H1 (cell line): ENCODE measurements at regions not wholly inside any gene's neighbourhood (a gene's known extent, or its start where the extent isn't known, plus 50 kb on each side); places are given as distances from the start of the nearest gene placed in this dataset.

Source experiments
- CHD7 ChIP-seq: fragments of 300-600 bp; sonication (generic); IDR thresholded peaks from 2 replicates; pipeline ENCODE4 v1.7.1; 2012; ENCODE audit warnings: low read length, moderate library complexity, mild to moderate bottlenecking, inconsistent platforms; ENCODE audit not compliant: insufficient replicate concordance
- EP300 ChIP-seq, 2 experiments: IDR thresholded peaks; 1 replicate in 1 of 2; 2 replicates in 1 of 2; pipeline ENCODE4 v1.6.1; 2011 to 2012; ENCODE audit warnings: low read depth in 2 of 2, low read length in 2 of 2, mild to moderate bottlenecking in 2 of 2, borderline replicate concordance in 1 of 2, inconsistent platforms in 1 of 2, moderate library complexity in 1 of 2
- GTF2F1 ChIP-seq: IDR thresholded peaks from 2 replicates; pipeline ENCODE4 v1.6.1; 2012; ENCODE audit warnings: low read depth, low read length, improper control_type of control experiment, borderline replicate concordance
- HDAC2 ChIP-seq, 2 experiments: fragments of 300-600 bp in 1 of 2; sonication (generic) in 1 of 2; IDR thresholded peaks; 2 replicates each; pipeline ENCODE4 v1.6.1; 2011 to 2012; ENCODE audit warnings: low read depth in 2 of 2, low read length in 2 of 2, mild to moderate bottlenecking in 2 of 2, moderate library complexity in 2 of 2, borderline replicate concordance in 1 of 2, inconsistent platforms in 1 of 2
- KDM5A ChIP-seq: fragments of 200-600 bp; IDR thresholded peaks from 2 replicates; pipeline ENCODE4 v1.7.1; 2012; ENCODE audit warnings: mild to moderate bottlenecking, low read length, inconsistent platforms, mixed read lengths
- NANOG ChIP-seq: IDR thresholded peaks from 2 replicates; pipeline ENCODE4 v1.6.1; 2011; ENCODE audit warnings: low read length, low read depth, mild to moderate bottlenecking, inconsistent platforms; ENCODE audit not compliant: insufficient read depth, poor library complexity, severe bottlenecking
- POU5F1 ChIP-seq: IDR thresholded peaks from 2 replicates; pipeline ENCODE4 v1.6.1; 2011; ENCODE audit warnings: low read depth, mild to moderate bottlenecking, low read length, moderate library complexity
- RXRA ChIP-seq: IDR thresholded peaks from 2 replicates; pipeline ENCODE4 v1.6.1; 2011; ENCODE audit warnings: low read depth, mild to moderate bottlenecking, low read length, moderate library complexity; ENCODE audit not compliant: insufficient read depth
- SIX5 ChIP-seq: IDR thresholded peaks from 2 replicates; pipeline ENCODE4 v1.6.1; 2011; ENCODE audit warnings: mild to moderate bottlenecking, low read depth, low read length
- TBP ChIP-seq: IDR thresholded peaks from 2 replicates; pipeline ENCODE4 v1.6.1; 2011; ENCODE audit warnings: low read depth, low read length, improper control_type of control experiment
- YY1 ChIP-seq: IDR thresholded peaks from 2 replicates; pipeline ENCODE4 v1.6.1; 2011; ENCODE audit warnings: low read depth, mild to moderate bottlenecking, low read length

- TF ChIP-seq CHD7 (no peak), YY1 (no peak), RXRA (no peak), KDM5A (no peak), POU5F1 (no peak), NANOG (no peak), EP300 (IDR thresholded peaks at IDR 0.05; ENCODE audit: borderline replicate concordance in 1 of 2, low read depth in 2 of 2, low read length in 2 of 2) (no peak), TBP (no peak), SIX5 (no peak), GTF2F1 (no peak), HDAC2 (IDR thresholded peaks at IDR 0.05; ENCODE audit: borderline replicate concordance in 1 of 2, low read depth in 2 of 2, low read length in 2 of 2) (no peak)
Measured at GRCh38 chr6:165031502-165031901, 277.9 kb downstream of the C6orf118 start (continued).
